Astrocyte of the spinal cord (primary cell): ENCODE measurements at regions not wholly inside any gene's neighbourhood (a gene's known extent, or its start where the extent isn't known, plus 50 kb on each side); places are given as distances from the start of the nearest gene placed in this dataset.

ENCODE experiments used
- DNase-seq: peaks from one replicate; pipeline ENCODE4 v3.0.0; 2011; ENCODE audit warnings: low read depth, low spot score
- H3K4me3 ChIP-seq: 2 replicates; pipeline ENCODE4 v1.5.1; 2011; ENCODE audit warnings: low read depth, mild to moderate bottlenecking, low read length, moderate library complexity
- in situ Hi-C: cut with HindIII; loops from 2 replicates; pipeline ENCODE4 v1.10.0; 2017; ENCODE audit warnings: low sequenced_read_pairs
- TF ChIP-seq, protein P1 (sequence below): IDR thresholded peaks from 2 replicates; pipeline ENCODE4 v1.5.1; 2012; ENCODE audit warnings: low read depth, mild to moderate bottlenecking, low read length, inconsistent platforms

DNA sequence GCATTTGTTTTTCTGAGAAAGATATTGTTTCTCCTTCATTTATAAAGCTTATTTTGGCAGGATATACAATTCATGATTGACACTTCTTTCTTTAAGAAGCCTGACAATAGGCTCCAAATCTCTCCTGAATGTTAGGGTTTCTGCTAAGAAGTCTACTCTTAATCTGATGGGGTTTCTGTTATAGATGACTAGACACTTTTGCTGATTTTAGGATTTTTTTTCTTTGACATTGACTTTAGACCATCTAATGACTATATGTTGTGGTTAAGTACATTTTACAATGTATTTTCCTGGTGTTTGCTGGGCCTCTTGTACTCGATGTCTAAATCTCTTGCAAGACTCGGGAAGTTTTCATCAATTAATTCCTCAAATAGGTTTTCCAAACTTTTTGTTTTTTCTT lies 321.8 kb upstream of the SMIM30 start:
- H3K4me3 ChIP-seq, result no peak overlapping the region
- DNase-seq, result no peak
- in situ Hi-C loops, result no loop called here
- TF ChIP-seq, protein P1, sequence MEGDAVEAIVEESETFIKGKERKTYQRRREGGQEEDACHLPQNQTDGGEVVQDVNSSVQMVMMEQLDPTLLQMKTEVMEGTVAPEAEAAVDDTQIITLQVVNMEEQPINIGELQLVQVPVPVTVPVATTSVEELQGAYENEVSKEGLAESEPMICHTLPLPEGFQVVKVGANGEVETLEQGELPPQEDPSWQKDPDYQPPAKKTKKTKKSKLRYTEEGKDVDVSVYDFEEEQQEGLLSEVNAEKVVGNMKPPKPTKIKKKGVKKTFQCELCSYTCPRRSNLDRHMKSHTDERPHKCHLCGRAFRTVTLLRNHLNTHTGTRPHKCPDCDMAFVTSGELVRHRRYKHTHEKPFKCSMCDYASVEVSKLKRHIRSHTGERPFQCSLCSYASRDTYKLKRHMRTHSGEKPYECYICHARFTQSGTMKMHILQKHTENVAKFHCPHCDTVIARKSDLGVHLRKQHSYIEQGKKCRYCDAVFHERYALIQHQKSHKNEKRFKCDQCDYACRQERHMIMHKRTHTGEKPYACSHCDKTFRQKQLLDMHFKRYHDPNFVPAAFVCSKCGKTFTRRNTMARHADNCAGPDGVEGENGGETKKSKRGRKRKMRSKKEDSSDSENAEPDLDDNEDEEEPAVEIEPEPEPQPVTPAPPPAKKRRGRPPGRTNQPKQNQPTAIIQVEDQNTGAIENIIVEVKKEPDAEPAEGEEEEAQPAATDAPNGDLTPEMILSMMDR, result no peak

DNA sequence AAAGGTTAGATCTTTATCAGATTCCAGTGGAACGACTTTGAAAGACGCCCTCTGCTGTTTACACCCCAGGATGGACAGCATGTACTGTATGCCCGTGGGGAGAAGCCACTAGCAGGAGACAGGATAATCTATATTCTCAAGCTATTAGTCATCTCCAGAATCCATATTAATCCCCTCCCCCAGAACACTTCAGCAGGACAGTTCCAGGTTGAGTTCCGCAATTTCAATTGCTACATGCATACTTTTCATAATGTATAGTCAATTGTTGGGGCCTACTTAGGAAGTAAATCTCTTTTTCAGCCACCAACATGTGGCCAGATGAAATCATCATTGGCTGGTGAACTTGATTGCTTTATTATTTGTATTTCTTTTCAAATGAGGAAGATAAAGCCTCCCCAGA lies 313.1 kb upstream of the SMIM30 start:
- DNase-seq, result no peak
- TF ChIP-seq, protein P1, result no peak
- no peak overlapping the region for H3K4me3 ChIP-seq
- in situ Hi-C loops, result no loop called here

DNA sequence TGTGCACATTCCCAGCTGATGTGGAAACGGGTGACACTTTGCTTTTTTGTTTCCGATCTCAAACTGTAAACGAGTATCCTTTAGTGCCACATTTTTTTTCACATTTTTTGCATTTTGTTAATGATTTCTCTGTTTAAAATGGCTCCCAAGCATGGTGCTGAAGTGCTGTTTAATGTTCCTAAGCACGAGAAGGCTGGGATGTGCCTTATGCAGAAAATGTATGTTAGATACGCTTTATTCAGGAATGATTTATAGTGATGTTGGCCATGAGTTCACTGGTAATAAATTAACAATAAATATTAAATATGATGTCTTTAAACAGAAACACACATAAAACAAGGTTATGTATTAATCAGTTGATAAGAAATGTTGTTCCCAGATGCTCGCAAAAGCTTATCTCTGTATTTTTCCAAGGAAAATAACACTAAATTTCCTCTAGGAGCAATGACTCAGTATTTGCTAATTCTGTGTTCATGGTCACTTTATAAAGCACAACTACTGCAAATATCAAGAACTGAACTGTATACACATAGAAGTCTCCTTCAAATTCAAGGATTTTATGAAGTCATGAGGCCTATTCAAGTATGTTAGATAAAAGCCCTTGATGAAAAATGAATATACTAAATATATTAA lies 305.9 kb upstream of the SMIM30 start:
- TF ChIP-seq, protein P1, result no peak
- DNase-seq, result no peak
- in situ Hi-C loops, result no loop called here
- no peak overlapping the region for H3K4me3 ChIP-seq

DNA sequence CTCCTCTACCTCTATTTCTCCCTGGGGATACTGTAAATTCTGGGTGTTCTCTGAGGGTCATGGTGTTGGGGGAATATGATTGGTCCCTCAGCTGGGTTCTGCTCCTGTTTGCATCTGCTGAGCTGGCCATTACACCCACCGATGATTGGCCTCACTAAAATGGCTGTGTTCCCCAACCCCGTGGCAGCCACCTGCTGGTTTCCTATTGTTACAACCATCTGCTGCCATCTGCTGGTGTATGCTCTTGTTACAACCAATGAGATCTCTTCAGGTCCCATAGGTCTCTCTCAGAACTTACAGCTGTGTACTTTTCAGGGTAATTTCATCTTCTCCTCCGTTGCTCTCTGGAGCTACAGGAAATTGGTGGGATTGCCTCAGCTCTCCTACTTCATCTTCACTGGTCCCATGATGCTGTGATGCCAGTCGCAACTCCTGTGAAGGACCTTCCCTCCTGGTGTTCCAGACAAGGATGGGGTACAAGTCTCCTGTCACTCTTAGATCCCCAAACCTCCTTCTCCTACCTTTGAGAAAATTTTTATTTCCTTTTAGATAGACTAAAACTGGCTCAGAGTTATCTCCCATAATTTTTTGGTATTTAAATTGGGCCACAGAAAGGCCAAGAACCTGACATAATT lies 303.5 kb upstream of the SMIM30 start:
- TF ChIP-seq, protein P1, result peak; percentile 79
- no peak overlapping the region for H3K4me3 ChIP-seq
- in situ Hi-C loops, result no loop called here

DNA sequence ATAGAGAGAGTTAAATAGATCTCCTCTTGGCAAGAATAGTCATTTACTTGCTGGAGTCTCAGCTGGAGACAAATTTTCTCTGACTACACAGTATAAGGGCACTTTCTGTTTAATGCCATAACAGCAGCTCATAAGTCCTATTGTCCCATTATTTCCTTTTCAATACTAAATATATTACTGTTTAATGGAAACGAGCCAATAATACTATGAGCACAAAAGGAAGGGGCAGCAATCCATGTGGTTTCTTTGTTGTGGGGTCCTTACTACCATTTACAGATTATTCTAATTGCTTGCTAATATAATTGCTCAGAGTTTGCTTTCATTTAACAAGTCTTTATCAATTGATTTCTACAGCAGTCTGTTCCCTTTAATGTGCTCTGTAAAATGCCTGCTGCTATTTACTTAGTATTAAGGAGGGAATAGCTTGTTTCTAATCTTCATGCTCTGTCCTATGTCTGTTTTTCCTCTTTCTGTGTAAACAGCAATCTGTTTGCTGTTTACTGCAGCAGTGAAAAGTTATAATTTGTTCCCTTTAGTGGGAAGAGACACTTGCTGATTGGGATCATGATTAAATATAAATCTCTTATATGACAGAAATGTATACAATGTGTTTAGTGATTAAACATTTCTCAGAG lies 296.2 kb upstream of the SMIM30 start:
- TF ChIP-seq, protein P1, result no peak
- in situ Hi-C loops, result no loop called here
- no peak for DNase-seq
- no peak overlapping the region for H3K4me3 ChIP-seq

More for the DNA sequence above, 303.5 kb upstream of the SMIM30 start:
- DNase-seq, result peak; percentile 82

DNA sequence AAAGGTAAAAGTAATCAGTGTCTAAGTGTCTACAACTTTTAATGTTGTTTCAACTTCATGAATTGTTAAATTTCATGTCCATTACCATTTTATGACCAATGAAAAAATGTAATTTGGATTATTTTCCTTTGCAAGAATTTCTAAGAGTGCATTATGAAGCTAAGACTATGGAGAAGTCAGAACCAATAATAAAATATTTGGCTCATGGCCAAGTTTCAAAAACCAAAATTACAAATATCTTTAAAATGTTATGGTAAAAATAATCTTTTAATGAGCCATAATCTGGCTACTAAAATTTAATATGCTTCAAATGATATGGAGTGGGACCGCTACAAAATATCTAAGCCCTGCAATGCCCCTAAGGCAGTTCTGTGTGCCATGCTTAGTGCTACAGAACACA lies 294.1 kb upstream of the SMIM30 start:
- no peak for DNase-seq
- no peak overlapping the region for H3K4me3 ChIP-seq
- TF ChIP-seq, protein P1, result no peak
- in situ Hi-C loops, result no loop called here
